GM12892 (cell line): ENCODE measurements at regions not wholly inside any gene's neighbourhood (a gene's known extent, or its start where the extent isn't known, plus 50 kb on each side); places are given as distances from the start of the nearest gene placed in this dataset.

Experiments used
- POLR2A ChIP-seq: IDR thresholded peaks from 2 replicates; pipeline ENCODE4 v1.6.1; 2011; ENCODE audit warnings: low read depth, low read length, control low read depth
- POLR2AphosphoS5 ChIP-seq: IDR thresholded peaks from 2 replicates; pipeline ENCODE4 v1.6.1; 2011; ENCODE audit warnings: low read depth, low read length, control low read depth
- TAF1 ChIP-seq: IDR thresholded peaks from 2 replicates; pipeline ENCODE4 v1.6.1; 2011; ENCODE audit warnings: low read depth, mild to moderate bottlenecking, control low read depth, low read length, borderline replicate concordance

DNA sequence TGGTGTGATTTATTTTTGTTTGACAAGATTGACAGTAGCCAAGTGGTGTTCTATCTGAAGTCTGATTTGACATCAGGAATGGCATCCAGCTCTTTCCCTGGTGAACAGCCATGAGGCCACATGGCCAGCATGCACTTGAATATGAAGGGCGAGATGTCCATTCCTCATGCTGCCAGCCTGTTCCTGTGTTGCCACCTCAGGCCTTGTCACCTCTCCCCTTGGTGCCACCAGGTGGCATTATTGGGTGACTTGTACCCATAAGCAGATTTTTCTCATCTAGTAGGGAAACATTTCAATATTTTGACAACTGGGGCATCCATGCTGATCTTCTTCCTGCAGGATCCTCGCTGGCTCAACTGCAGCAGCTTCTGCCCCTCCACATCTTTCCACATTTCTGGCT lies 199.1 kb downstream of the ERMARD start:
- TF ChIP-seq POLR2AphosphoS5 (no peak), POLR2A (no peak), TAF1 (no peak)
